ENCODE measurements at regions not wholly inside any gene's neighbourhood (a gene's known extent, or its start where the extent isn't known, plus 50 kb on each side); places are given as distances from the start of the nearest gene placed in this dataset.

- Histone ChIP-seq H3K27me3 (replicated peaks in 1 of 2; ENCODE audit: control insufficient read depth in 2 of 2, extremely low read depth in 1 of 2, insufficient read depth in 2 of 2, low read length in 1 of 2) (no peaks in the 10 kb centered on the region), H3K4me3 (ENCODE audit: control insufficient read depth in 1 of 2, extremely low read depth in 1 of 2, low read length in 1 of 2) (no peak overlapping the region), H3K27ac (ENCODE audit: low read length) (no peak overlapping the region), H3K9me3 (no peaks in the 10 kb centered on the region), H3K36me3 (ENCODE audit: control insufficient read depth in 2 of 2, extremely low read depth in 1 of 2, insufficient read depth in 1 of 2, low read length in 1 of 2) (no peaks in the 10 kb centered on the region), H3K4me1 (ENCODE audit: control insufficient read depth in 1 of 2, extremely low read depth in 1 of 2, insufficient read depth in 2 of 2, low read length in 2 of 2) (no peaks in the 10 kb centered on the region)
- Mint-ChIP-seq H3K36me3 (no peaks in the 10 kb centered on the region), H3K4me1 (no peaks in the 10 kb centered on the region), H3K9me3 (peaks cover 10 to 22% (median 14%) of the 10 kb centered on the region in 3 donors), H3K27ac (no peak overlapping the region), H3K27me3 (no peaks in the 10 kb centered on the region), H3K4me3 (no peak overlapping the region)
- DNase-seq (no peak), ATAC-seq (replicated peaks in 1 of 4) (no peak)
- WGBS (ENCODE audit: insufficient coverage), result 100% methylated on average over 1 of the region's 3 CpGs
- CTCF ChIA-PET, result no interaction called here
- POLR2A ChIA-PET, result interaction anchor here in 1 of 2 donors (0.7 kb wide), 1 partner anchor 964 kb away, joined by 3 read pairs; no protein-coding TSS in a partner anchor
Measured at GRCh38 chr4:166506051-166506450, 633.0 kb downstream of the TLL1 start.

GRCh38 chr4:166512267-166512666 lies 639.2 kb downstream of the TLL1 start:
- no peaks in the 10 kb centered on the region for H3K4me1 ChIP-seq (ENCODE audit: control insufficient read depth in 1 of 2, extremely low read depth in 1 of 2, insufficient read depth in 2 of 2, low read length in 2 of 2)
- POLR2A ChIA-PET, result interaction anchor here in 1 of 2 donors (0.7 kb wide), 1 partner anchor 37 kb away, joined by 3 read pairs; no protein-coding TSS in a partner anchor
- no peaks in the 10 kb centered on the region for H3K9me3 ChIP-seq
- H3K36me3 Mint-ChIP-seq, result no peaks in the 10 kb centered on the region
- H3K27ac Mint-ChIP-seq, result no peak overlapping the region
- H3K4me3 ChIP-seq (ENCODE audit: control insufficient read depth in 1 of 2, extremely low read depth in 1 of 2, low read length in 1 of 2), result no peak overlapping the region
- no peak overlapping the region for H3K4me3 Mint-ChIP-seq
- no peak overlapping the region for H3K27ac ChIP-seq (ENCODE audit: low read length)
- peaks cover 9 to 26% (median 11%) of the 10 kb centered on the region in 3 donors for H3K9me3 Mint-ChIP-seq
- no peaks in the 10 kb centered on the region for H3K4me1 Mint-ChIP-seq
- ATAC-seq (replicated peaks in 1 of 4) (no peak), DNase-seq (no peak)
- no peaks in the 10 kb centered on the region for H3K27me3 Mint-ChIP-seq
- no peaks in the 10 kb centered on the region for H3K36me3 ChIP-seq (ENCODE audit: control insufficient read depth in 2 of 2, extremely low read depth in 1 of 2, insufficient read depth in 1 of 2, low read length in 1 of 2)
- CTCF ChIA-PET, result no interaction called here
- 92% methylated on average over 2 of the region's 5 CpGs for WGBS (ENCODE audit: insufficient coverage)
- no peaks in the 10 kb centered on the region for H3K27me3 ChIP-seq (replicated peaks in 1 of 2; ENCODE audit: control insufficient read depth in 2 of 2, extremely low read depth in 1 of 2, insufficient read depth in 2 of 2, low read length in 1 of 2)

GRCh38 chr4:166518315-166518714 lies 645.3 kb downstream of the TLL1 start:
- ATAC-seq (replicated peaks in 1 of 4) (no peak), DNase-seq (no peak)
- H3K27ac ChIP-seq (ENCODE audit: low read length), result no peak overlapping the region
- no peaks in the 10 kb centered on the region for H3K4me1 ChIP-seq (ENCODE audit: control insufficient read depth in 1 of 2, extremely low read depth in 1 of 2, insufficient read depth in 2 of 2, low read length in 2 of 2)
- no peaks in the 10 kb centered on the region for H3K27me3 ChIP-seq (replicated peaks in 1 of 2; ENCODE audit: control insufficient read depth in 2 of 2, extremely low read depth in 1 of 2, insufficient read depth in 2 of 2, low read length in 1 of 2)
- H3K36me3 Mint-ChIP-seq, result no peaks in the 10 kb centered on the region
- ChIA-PET CTCF (no interaction called here), POLR2A (no interaction called here)
- H3K27me3 Mint-ChIP-seq, result no peaks in the 10 kb centered on the region
- WGBS (ENCODE audit: insufficient coverage), result no CpG with 5 or more reads among the region's 2 CpGs
- no peak overlapping the region for H3K4me3 ChIP-seq (ENCODE audit: control insufficient read depth in 1 of 2, extremely low read depth in 1 of 2, low read length in 1 of 2)
- no peaks in the 10 kb centered on the region for H3K36me3 ChIP-seq (ENCODE audit: control insufficient read depth in 2 of 2, extremely low read depth in 1 of 2, insufficient read depth in 1 of 2, low read length in 1 of 2)
- H3K4me3 Mint-ChIP-seq, result no peak overlapping the region
- no peak overlapping the region for H3K27ac Mint-ChIP-seq
- peaks cover 2 to 27% (median 15%) of the 10 kb centered on the region in 3 donors for H3K9me3 Mint-ChIP-seq
- no peaks in the 10 kb centered on the region for H3K4me1 Mint-ChIP-seq
- no peaks in the 10 kb centered on the region for H3K9me3 ChIP-seq

DNA sequence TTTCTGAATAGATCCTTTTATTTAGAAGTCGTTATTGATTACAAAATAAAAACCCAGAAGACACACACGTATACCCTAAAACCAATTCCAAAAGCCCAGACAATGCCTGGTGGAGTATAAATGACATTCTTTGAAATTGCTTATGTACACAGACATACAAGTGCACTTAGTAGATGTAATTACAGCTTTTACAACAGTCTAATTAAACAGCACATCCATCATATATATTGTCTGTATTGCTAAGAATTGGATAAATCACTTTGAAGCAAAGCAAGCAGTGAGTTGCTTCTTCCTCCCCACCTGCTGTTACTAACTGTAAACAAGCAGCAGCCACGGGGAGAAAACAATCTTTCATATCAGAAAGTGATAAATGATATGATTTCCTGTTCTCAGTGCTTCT lies 645.7 kb downstream of the TLL1 start:
- DNase-seq, result no peak
- H3K4me3 ChIP-seq (ENCODE audit: control insufficient read depth in 1 of 2, extremely low read depth in 1 of 2, low read length in 1 of 2), result no peak overlapping the region
- no peaks in the 10 kb centered on the region for H3K9me3 ChIP-seq
- POLR2A ChIA-PET, result no interaction called here
- CTCF ChIA-PET, result no interaction called here
- Mint-ChIP-seq H3K27me3 (no peaks in the 10 kb centered on the region), H3K27ac (no peak overlapping the region), H3K36me3 (no peaks in the 10 kb centered on the region), H3K9me3 (peaks cover 2 to 27% (median 15%) of the 10 kb centered on the region in 3 donors), H3K4me3 (no peak overlapping the region), H3K4me1 (no peaks in the 10 kb centered on the region)
- H3K27ac ChIP-seq (ENCODE audit: low read length), result no peak overlapping the region
- WGBS (ENCODE audit: insufficient coverage), result no CpG with 5 or more reads among the region's 3 CpGs
- no peak for ATAC-seq (replicated peaks in 1 of 4)
- no peaks in the 10 kb centered on the region for H3K4me1 ChIP-seq (ENCODE audit: control insufficient read depth in 1 of 2, extremely low read depth in 1 of 2, insufficient read depth in 2 of 2, low read length in 2 of 2)
- no peaks in the 10 kb centered on the region for H3K27me3 ChIP-seq (replicated peaks in 1 of 2; ENCODE audit: control insufficient read depth in 2 of 2, extremely low read depth in 1 of 2, insufficient read depth in 2 of 2, low read length in 1 of 2)
- H3K36me3 ChIP-seq (ENCODE audit: control insufficient read depth in 2 of 2, extremely low read depth in 1 of 2, insufficient read depth in 1 of 2, low read length in 1 of 2), result no peaks in the 10 kb centered on the region

DNA sequence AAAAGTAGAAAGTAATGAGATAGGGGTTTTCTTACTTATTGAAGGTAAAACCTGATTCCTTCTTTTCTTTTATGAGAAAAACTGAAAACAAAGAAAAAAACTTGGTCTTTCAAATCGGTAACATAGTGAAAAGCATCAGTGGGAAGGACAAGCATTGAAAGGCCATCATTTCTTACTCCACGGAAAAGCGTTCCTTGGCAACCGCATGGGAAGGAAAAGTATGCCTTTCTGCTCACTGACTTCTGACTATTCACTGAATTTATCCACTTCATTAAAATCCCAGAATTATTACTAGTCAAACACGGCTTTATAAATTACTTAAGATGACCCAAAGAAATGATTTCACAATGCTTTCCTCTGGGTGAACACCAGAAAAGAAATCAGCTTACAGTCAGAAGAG lies 646.7 kb downstream of the TLL1 start:
- no peak overlapping the region for H3K4me3 Mint-ChIP-seq
- Histone ChIP-seq H3K27ac (ENCODE audit: low read length) (no peak overlapping the region), H3K4me3 (ENCODE audit: control insufficient read depth in 1 of 2, extremely low read depth in 1 of 2, low read length in 1 of 2) (no peak overlapping the region), H3K4me1 (ENCODE audit: control insufficient read depth in 1 of 2, extremely low read depth in 1 of 2, insufficient read depth in 2 of 2, low read length in 2 of 2) (no peaks in the 10 kb centered on the region), H3K27me3 (replicated peaks in 1 of 2; ENCODE audit: control insufficient read depth in 2 of 2, extremely low read depth in 1 of 2, insufficient read depth in 2 of 2, low read length in 1 of 2) (no peaks in the 10 kb centered on the region), H3K9me3 (no peaks in the 10 kb centered on the region), H3K36me3 (ENCODE audit: control insufficient read depth in 2 of 2, extremely low read depth in 1 of 2, insufficient read depth in 1 of 2, low read length in 1 of 2) (no peaks in the 10 kb centered on the region)
- ATAC-seq (replicated peaks in 1 of 4), result no peak
- POLR2A ChIA-PET, result no interaction called here
- CTCF ChIA-PET, result no interaction called here
- WGBS (ENCODE audit: insufficient coverage), result 88% methylated on average over 2 of the region's 5 CpGs
- H3K36me3 Mint-ChIP-seq, result no peaks in the 10 kb centered on the region
- no peak for DNase-seq
- H3K9me3 Mint-ChIP-seq, result peaks cover 2 to 21% (median 15%) of the 10 kb centered on the region in 3 donors
- no peaks in the 10 kb centered on the region for H3K27me3 Mint-ChIP-seq
- no peak overlapping the region for H3K27ac Mint-ChIP-seq
- no peaks in the 10 kb centered on the region for H3K4me1 Mint-ChIP-seq

DNA sequence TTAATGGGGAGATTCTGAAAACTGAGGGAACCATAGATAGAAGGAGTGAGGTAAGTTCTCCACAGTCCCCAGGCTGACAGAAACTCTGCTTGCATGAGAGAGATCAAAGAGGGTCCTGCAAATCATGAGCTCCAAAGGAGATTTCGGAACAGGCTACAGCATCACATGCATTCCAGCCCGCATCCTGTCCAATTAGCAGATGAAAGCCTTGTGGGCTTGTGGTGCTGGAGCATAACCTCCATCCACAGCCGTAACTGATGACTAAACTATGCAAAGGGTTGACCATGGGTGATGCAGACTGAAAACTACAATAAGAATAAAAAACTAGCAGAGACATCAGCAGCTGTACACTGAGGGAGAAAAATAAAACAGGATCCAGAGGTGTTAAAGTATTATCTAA lies 654.5 kb downstream of the TLL1 start:
- no peak overlapping the region for H3K27ac Mint-ChIP-seq
- H3K4me3 Mint-ChIP-seq, result no peak overlapping the region
- no peaks in the 10 kb centered on the region for H3K4me1 Mint-ChIP-seq
- Histone ChIP-seq H3K4me3 (ENCODE audit: control insufficient read depth in 1 of 2, extremely low read depth in 1 of 2, low read length in 1 of 2) (no peak overlapping the region), H3K27ac (ENCODE audit: low read length) (no peak overlapping the region), H3K36me3 (ENCODE audit: control insufficient read depth in 2 of 2, extremely low read depth in 1 of 2, insufficient read depth in 1 of 2, low read length in 1 of 2) (no peaks in the 10 kb centered on the region), H3K27me3 (replicated peaks in 1 of 2; ENCODE audit: control insufficient read depth in 2 of 2, extremely low read depth in 1 of 2, insufficient read depth in 2 of 2, low read length in 1 of 2) (no peaks in the 10 kb centered on the region), H3K9me3 (no peaks in the 10 kb centered on the region), H3K4me1 (ENCODE audit: control insufficient read depth in 1 of 2, extremely low read depth in 1 of 2, insufficient read depth in 2 of 2, low read length in 2 of 2) (no peaks in the 10 kb centered on the region)
- H3K9me3 Mint-ChIP-seq, result peaks cover 0 to 8% (median 3%) of the 10 kb centered on the region in 3 donors
- no peaks in the 10 kb centered on the region for H3K27me3 Mint-ChIP-seq
- POLR2A ChIA-PET, result no interaction called here
- WGBS (ENCODE audit: insufficient coverage), result 83% methylated on average over 1 of the region's 3 CpGs
- no peak for ATAC-seq (replicated peaks in 1 of 4)
- H3K36me3 Mint-ChIP-seq, result no peaks in the 10 kb centered on the region
- CTCF ChIA-PET, result no interaction called here
- DNase-seq, result no peak

DNA sequence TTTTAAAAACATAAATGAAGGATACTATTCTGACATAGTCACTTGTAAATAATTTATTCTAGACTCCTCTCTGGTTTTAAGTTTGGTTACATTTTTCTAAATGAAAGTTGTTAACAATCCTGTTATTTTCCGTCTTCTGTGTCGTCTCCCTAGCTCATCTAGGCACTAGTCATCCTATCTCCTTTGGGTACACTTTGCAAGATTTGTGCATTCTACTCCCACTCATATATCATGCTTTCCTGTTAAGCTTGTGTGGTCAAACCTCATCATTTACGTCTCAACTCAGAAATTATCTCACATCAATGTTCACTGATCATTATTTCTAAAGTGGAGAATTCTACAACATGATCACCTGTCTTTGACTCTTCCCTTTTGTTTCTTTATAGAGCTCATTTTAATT lies 658.7 kb downstream of the TLL1 start:
- ChIA-PET CTCF (no interaction called here), POLR2A (interaction anchor here in 1 of 2 donors (0.5 kb wide), 1 partner anchor 189 kb away, joined by 3 read pairs; no protein-coding TSS in a partner anchor)
- Histone ChIP-seq H3K9me3 (no peaks in the 10 kb centered on the region), H3K27ac (ENCODE audit: low read length) (no peak overlapping the region), H3K27me3 (replicated peaks in 1 of 2; ENCODE audit: control insufficient read depth in 2 of 2, extremely low read depth in 1 of 2, insufficient read depth in 2 of 2, low read length in 1 of 2) (no peaks in the 10 kb centered on the region), H3K4me3 (ENCODE audit: control insufficient read depth in 1 of 2, extremely low read depth in 1 of 2, low read length in 1 of 2) (no peak overlapping the region), H3K4me1 (ENCODE audit: control insufficient read depth in 1 of 2, extremely low read depth in 1 of 2, insufficient read depth in 2 of 2, low read length in 2 of 2) (no peaks in the 10 kb centered on the region), H3K36me3 (ENCODE audit: control insufficient read depth in 2 of 2, extremely low read depth in 1 of 2, insufficient read depth in 1 of 2, low read length in 1 of 2) (no peaks in the 10 kb centered on the region)
- Mint-ChIP-seq H3K36me3 (no peaks in the 10 kb centered on the region), H3K4me1 (no peaks in the 10 kb centered on the region), H3K4me3 (no peak overlapping the region), H3K27ac (no peak overlapping the region), H3K9me3 (peaks cover 5 to 8% (median 6%) of the 10 kb centered on the region in 3 donors), H3K27me3 (no peaks in the 10 kb centered on the region)
- no CpG with 5 or more reads among the region's 3 CpGs for WGBS (ENCODE audit: insufficient coverage)
- ATAC-seq (replicated peaks in 1 of 4) (no peak), DNase-seq (no peak)
